ENCODE measurements at regions not wholly inside any gene's neighbourhood (a gene's known extent, or its start where the extent isn't known, plus 50 kb on each side); places are given as distances from the start of the nearest gene placed in this dataset.

GRCh38 chr14:85295318-85295717 is 234.6 kb upstream of the FLRT2 start:
- Histone ChIP-seq H3K36me3 (ENCODE audit: control insufficient read depth, insufficient read depth, low read length) (no peaks in the 10 kb centered on the region), H3K27me3 (replicated peaks; ENCODE audit: control insufficient read depth, insufficient read depth, low read length) (no peaks in the 10 kb centered on the region), H3K9me3 (no peaks in the 10 kb centered on the region), H3K4me3 (ENCODE audit: low read depth, low read length) (no peak overlapping the region), H3K4me1 (no peaks in the 10 kb centered on the region)
- H3K27ac Mint-ChIP-seq (ENCODE audit: unreplicated experiment) = no peak overlapping the region
- intact Hi-C loops (cut with micrococcal nuclease; ENCODE audit: unreplicated experiment) = loop anchor here (5.0 kb wide), 2 partner anchors 62 to 177 kb away; no protein-coding TSS in a partner anchor
- ChIA-PET POLR2A (no interaction called here), CTCF (no interaction called here)
- no peak overlapping the region for H3K4me3 Mint-ChIP-seq (ENCODE audit: unreplicated experiment)
- DNase-seq = no peak
- BruUV-seq (replicated peaks) = no TSS peak
- H3K36me3 Mint-ChIP-seq (ENCODE audit: insufficient read depth, unreplicated experiment) = no peaks in the 10 kb centered on the region
- peaks cover 12% of the 10 kb centered on the region for H3K4me1 Mint-ChIP-seq (ENCODE audit: low read depth, unreplicated experiment)
- peaks cover 11% of the 10 kb centered on the region for H3K9me3 Mint-ChIP-seq (ENCODE audit: unreplicated experiment)
- no peak for TF ChIP-seq CTCF (IDR thresholded peaks at IDR 0.05; ENCODE audit: insufficient read depth in 1 of 2, low read depth in 1 of 2, low read length in 1 of 2, severe bottlenecking in 1 of 2, unreplicated experiment in 1 of 2)
- H3K27me3 Mint-ChIP-seq (ENCODE audit: insufficient read depth, unreplicated experiment) = peaks cover 3% of the 10 kb centered on the region

GRCh38 chr14:85296456-85297210 is 233.3 kb upstream of the FLRT2 start:
- POLR2A ChIA-PET = no interaction called here
- Mint-ChIP-seq H3K4me3 (ENCODE audit: unreplicated experiment) (no peak overlapping the region), H3K36me3 (ENCODE audit: insufficient read depth, unreplicated experiment) (no peaks in the 10 kb centered on the region), H3K27me3 (ENCODE audit: insufficient read depth, unreplicated experiment) (peaks cover 2% of the 10 kb centered on the region), H3K9me3 (ENCODE audit: unreplicated experiment) (peaks cover 11% of the 10 kb centered on the region), H3K4me1 (ENCODE audit: low read depth, unreplicated experiment) (peaks cover 12% of the 10 kb centered on the region), H3K27ac (ENCODE audit: unreplicated experiment) (no peak overlapping the region)
- Histone ChIP-seq H3K4me3 (ENCODE audit: low read depth, low read length) (no peak overlapping the region), H3K4me1 (no peaks in the 10 kb centered on the region), H3K36me3 (ENCODE audit: control insufficient read depth, insufficient read depth, low read length) (no peaks in the 10 kb centered on the region), H3K27me3 (replicated peaks; ENCODE audit: control insufficient read depth, insufficient read depth, low read length) (no peaks in the 10 kb centered on the region), H3K9me3 (no peaks in the 10 kb centered on the region)
- no peak for TF ChIP-seq CTCF (IDR thresholded peaks at IDR 0.05; ENCODE audit: insufficient read depth in 1 of 2, low read depth in 1 of 2, low read length in 1 of 2, severe bottlenecking in 1 of 2, unreplicated experiment in 1 of 2)
- intact Hi-C loops (cut with micrococcal nuclease; ENCODE audit: unreplicated experiment) = loop anchor here (5.0 kb wide), 2 partner anchors 61 to 176 kb away; no protein-coding TSS in a partner anchor
- DNase-seq = peak; percentile 24 to 49
- BruUV-seq (replicated peaks) = no TSS peak
- CTCF ChIA-PET = interaction anchor here (0.7 kb wide), 1 partner anchor 232 kb away, joined by 3 read pairs; no protein-coding TSS in a partner anchor

- TF ChIP-seq CTCF (IDR thresholded peaks at IDR 0.05; ENCODE audit: insufficient read depth in 1 of 2, low read depth in 1 of 2, low read length in 1 of 2, severe bottlenecking in 1 of 2, unreplicated experiment in 1 of 2) = no peak
- H3K9me3 ChIP-seq = no peaks in the 10 kb centered on the region
- H3K27me3 ChIP-seq (replicated peaks; ENCODE audit: control insufficient read depth, insufficient read depth, low read length) = no peaks in the 10 kb centered on the region
- H3K4me3 ChIP-seq (ENCODE audit: low read depth, low read length) = no peak overlapping the region
- BruUV-seq (replicated peaks) = no TSS peak
- peaks cover 11% of the 10 kb centered on the region for H3K9me3 Mint-ChIP-seq (ENCODE audit: unreplicated experiment)
- no peak for DNase-seq
- POLR2A ChIA-PET = no interaction called here
- H3K36me3 Mint-ChIP-seq (ENCODE audit: insufficient read depth, unreplicated experiment) = no peaks in the 10 kb centered on the region
- no peaks in the 10 kb centered on the region for H3K36me3 ChIP-seq (ENCODE audit: control insufficient read depth, insufficient read depth, low read length)
- no peak overlapping the region for H3K27ac Mint-ChIP-seq (ENCODE audit: unreplicated experiment)
- peaks cover 12% of the 10 kb centered on the region for H3K4me1 Mint-ChIP-seq (ENCODE audit: low read depth, unreplicated experiment)
- intact Hi-C loops (cut with micrococcal nuclease; ENCODE audit: unreplicated experiment) = no loop called here
- H3K27me3 Mint-ChIP-seq (ENCODE audit: insufficient read depth, unreplicated experiment) = no peaks in the 10 kb centered on the region
- no peaks in the 10 kb centered on the region for H3K4me1 ChIP-seq
- H3K4me3 Mint-ChIP-seq (ENCODE audit: unreplicated experiment) = no peak overlapping the region
- CTCF ChIA-PET = no interaction called here
Observed at GRCh38 chr14:85300107-85300506, 229.8 kb upstream of the FLRT2 start.

Data from Caco-2 (cell line).